Testis (tissue), 2 donors: ENCODE measurements at regions not wholly inside any gene's neighbourhood (a gene's known extent, or its start where the extent isn't known, plus 50 kb on each side); places are given as distances from the start of the nearest gene placed in this dataset.

Experiments used
- CTCF ChIP-seq, 3 experiments: fragments of 450-650 bp in 2 of 3; fragments of 200-600 bp in 1 of 3; sonication (generic) in 1 of 3; IDR thresholded peaks; one replicate each; pipeline ENCODE4 v1.5.1; 2016 to 2019; ENCODE audit warnings: antibody characterized with exemption in 3 of 3, mild to moderate bottlenecking in 2 of 3, moderate library complexity in 1 of 3
- POLR2A ChIP-seq: fragments of 450-650 bp; IDR thresholded peaks from one replicate; pipeline ENCODE4 v1.6.1; 2017; ENCODE audit warnings: antibody characterized with exemption, mild to moderate bottlenecking, moderate library complexity

- TF ChIP-seq CTCF (IDR thresholded peaks at IDR 0.05) (no peak), POLR2A (no peak)
Measured at GRCh38 chrY:19567051-19567921, 177.2 kb downstream of the KDM5D start.
